H4 (cell line): ENCODE measurements at regions not wholly inside any gene's neighbourhood (a gene's known extent, or its start where the extent isn't known, plus 50 kb on each side); places are given as distances from the start of the nearest gene placed in this dataset.
"Not testable (repeated sequence)": the region's sequence is repeated elsewhere in the genome, so short reads cannot be mapped to it uniquely, and the experiment has no call there.

Experiments used
- DNase-seq: peaks from one replicate; pipeline ENCODE4 v3.0.0-alpha.2; 2015; ENCODE audit warnings: low spot score

- DNase-seq: no peak
These were observed 292.1 kb downstream of the QKI start for GRCh38 chr6:163706500-163707087.

GRCh38 chr6:163705923-163706322, 291.4 kb downstream of the QKI start:
- no peak for DNase-seq

DNA sequence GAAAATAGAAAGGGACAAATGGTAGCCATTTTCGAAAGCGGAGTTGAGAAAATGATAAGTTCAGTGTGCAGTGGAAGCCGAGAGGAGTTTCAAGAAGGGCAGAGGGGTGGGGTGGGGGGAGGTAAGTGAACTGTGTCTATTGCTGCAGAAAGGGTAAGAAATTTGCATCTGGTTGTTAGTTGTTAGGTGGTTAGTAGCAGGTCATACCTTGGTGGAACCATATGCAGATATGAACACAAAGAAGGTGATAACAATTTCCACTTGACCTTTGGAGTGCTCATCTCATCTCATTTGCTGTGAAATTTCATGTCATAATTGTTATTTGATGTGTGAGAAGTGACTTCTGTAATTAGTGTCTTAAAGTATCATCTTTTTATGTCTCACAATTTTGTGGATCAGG, 288.2 kb downstream of the QKI start:
- DNase-seq: no peak

GRCh38 chr6:163701762-163702161, 287.2 kb downstream of the QKI start:
- DNase-seq: no peak

DNA sequence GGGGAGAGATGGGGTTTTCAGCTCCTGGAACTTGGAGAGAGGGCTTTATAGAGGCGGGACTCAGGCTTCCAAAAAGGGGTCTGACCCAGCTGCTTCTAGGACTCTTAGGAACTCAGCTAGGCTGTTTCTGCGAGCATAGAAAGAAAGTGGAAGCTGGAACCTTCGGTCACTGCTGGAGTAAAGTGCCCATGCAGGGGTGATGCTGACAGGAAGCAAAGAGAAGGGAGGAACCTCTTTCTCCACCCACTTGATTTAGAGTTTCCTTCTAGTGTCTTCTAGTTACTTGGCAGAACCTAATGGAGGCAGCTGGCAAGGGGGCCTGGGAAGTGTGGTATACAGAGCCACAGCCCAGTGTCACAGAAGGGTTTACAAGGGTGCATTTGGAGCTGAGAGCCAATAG, 283.6 kb downstream of the QKI start:
- DNase-seq: no peak

- DNase-seq: not testable (repeated sequence)
These were observed 281.8 kb downstream of the QKI start for GRCh38 chr6:163696311-163696710.

DNA sequence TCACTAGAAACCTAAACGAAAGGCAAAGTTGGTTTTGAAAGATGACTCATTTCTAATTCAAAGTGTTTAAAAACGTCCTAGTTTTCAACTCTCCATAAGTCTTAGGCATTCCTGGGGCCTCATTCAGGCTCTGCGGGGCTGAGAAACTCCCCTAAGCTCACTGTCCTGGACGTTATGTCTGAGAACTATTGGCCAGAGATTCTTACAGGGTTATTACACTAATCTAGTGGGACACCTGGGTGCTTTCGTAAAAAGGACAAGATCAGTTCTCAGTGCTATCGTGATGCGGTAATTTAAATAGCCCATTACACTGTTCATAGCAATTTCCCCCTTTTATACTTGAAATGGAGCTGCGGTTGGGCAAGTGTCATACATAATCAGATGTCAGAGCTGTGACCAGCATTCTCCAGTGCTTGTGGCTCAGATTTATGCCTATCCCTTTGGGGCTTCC, 280.9 kb downstream of the QKI start:
- DNase-seq: no peak

- DNase-seq: no peak
These were observed 280.5 kb downstream of the QKI start for GRCh38 chr6:163694988-163695398.

GRCh38 chr6:163694072-163694471, 279.6 kb downstream of the QKI start:
- DNase-seq: no peak

- DNase-seq: no peak
These were observed 276.5 kb downstream of the QKI start for GRCh38 chr6:163691049-163691448.

- no peak for DNase-seq
These were observed 274.3 kb downstream of the QKI start for GRCh38 chr6:163688739-163689362.

DNA sequence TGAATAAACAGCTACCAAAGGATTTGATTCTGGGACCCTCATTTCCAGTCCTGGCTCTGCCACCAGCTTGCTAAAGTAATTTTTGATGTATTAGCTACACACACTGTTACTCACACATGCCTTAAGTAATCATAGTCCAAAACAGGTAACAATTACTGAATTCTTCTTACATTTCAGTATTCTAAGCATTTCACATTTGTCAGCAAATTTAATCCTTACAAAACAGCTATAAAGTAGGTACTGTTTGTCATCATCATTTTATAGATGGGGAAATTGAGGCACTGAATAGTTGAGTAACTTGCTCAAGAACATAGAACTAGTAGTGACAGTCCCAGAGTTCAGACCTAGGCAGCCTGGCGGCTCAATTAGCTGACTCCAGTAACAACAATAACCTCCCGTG, 272.6 kb downstream of the QKI start:
- no peak for DNase-seq

- no peak for DNase-seq
These were observed 271.8 kb downstream of the QKI start for GRCh38 chr6:163686301-163686700.

- DNase-seq: no peak
These were observed 268.6 kb downstream of the QKI start for GRCh38 chr6:163683105-163683622.

DNA sequence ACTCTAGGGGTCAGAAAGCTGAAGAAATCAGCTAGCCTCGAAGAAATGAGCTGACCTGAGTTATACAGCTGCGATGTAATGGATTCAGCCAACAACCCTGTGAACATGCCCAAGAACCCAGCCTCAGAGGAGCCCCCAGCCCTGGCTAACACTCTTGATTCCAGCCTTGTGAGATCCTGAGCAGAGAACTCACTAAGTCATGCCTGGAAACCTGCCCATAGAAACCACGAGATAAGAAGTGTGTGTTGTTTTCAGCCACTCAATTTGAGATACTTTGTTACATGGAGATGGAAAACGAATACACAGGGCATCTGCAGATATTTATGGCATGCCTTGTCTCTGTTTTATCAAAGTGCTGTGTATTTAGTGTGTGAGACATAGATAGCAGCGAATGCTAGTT, 265.2 kb downstream of the QKI start:
- no peak for DNase-seq

DNA sequence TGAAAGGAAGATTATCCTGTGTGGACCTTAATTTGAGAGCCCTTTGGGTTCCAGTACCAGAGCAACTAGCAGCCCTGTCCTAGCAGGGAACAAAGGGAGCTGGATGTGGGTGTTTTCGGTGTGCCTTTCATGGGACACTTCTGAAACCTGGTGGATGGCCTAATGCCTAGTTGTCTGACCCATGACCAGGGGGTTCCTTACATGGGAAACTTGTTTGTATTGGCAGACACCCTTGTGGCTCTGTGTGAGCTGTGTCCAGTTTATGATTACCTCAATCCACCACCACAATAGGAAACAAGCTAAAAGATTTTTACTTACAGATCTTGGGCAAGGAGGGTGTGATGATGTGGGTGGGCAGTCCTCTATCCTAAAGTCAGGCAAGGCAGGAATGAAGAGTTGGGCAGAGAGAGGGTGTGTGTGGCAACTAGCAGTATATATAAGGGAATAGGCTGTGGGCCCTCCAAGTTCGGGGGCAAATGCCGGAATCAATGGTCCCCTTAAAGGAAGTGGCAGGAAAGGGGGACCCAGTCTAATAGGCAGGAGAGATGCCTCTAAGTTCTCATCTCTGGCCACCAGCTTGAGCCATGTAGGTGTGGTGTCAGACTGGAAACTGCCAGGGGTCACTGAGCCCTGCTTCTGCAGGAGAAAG, 264.6 kb downstream of the QKI start:
- DNase-seq: no peak

- no peak for DNase-seq
These were observed 261.1 kb downstream of the QKI start for GRCh38 chr6:163675611-163676010.

DNA sequence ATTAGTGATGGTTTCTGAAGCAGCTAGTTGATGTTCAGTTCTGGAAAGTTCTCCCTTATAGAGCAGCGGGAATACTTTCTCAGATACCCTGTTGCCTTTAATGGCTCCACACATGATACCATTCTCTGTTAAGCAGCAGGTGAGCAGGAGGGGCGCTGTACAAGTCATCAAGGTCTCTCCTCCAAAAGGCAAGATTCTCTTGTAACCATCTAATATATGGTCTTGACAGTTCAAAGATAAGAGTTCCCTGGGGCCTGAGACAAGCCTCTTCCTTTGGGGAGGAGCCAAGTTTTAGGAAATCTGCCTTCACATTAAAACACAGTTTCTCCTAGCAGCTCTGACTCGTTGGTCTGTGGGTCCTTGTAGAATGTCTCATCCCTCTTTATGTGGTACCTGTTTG, 258.2 kb downstream of the QKI start:
- DNase-seq: no peak

GRCh38 chr6:163671791-163672190, 257.3 kb downstream of the QKI start:
- no peak for DNase-seq

DNA sequence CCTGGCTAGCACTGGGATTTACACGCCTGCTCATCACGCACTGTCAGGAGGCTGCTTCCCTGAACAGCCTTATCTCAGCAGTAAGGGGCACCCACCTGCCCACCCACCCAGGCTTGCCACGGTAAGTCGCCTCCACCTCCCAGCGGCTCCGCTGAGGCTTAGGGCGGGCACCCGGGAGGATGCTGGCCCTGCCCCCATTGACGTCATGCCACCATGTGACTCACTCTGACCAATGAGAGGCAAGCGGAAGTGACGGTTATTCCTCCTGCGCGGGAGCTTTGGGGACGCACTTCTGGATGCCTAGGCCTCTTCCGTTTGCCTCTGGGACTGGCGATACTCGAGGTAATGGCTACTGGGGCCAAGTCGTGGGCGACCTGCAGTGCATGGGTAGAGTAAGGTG, 256.8 kb downstream of the QKI start:
- DNase-seq: no peak

DNA sequence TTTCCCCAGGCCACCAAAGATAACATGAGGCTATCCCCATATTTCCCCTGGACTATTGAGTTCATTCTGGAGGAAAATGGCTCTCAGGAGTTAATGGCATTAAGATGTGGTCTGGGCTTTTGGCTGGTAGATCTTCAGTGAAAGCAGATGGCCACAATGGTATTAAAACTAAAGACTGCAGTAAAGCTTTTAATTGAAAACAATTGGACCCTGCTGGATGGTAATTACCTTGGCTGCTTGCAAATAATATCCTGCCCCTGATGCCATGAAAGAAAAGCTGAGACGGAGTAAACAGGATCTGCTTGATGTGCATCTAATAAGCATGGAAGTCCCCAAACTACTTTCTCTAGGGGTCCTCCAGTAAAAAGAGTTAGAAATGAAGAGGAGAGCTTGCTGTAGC, 255.8 kb downstream of the QKI start:
- DNase-seq: no peak

- no peak for DNase-seq
These were observed 253.5 kb downstream of the QKI start for GRCh38 chr6:163668061-163668426.

GRCh38 chr6:163667372-163668060, 253.0 kb downstream of the QKI start:
- DNase-seq: no peak
